ENCODE measurements at regions not wholly inside any gene's neighbourhood (a gene's known extent, or its start where the extent isn't known, plus 50 kb on each side); places are given as distances from the start of the nearest gene placed in this dataset.

GRCh38 chr7:25326501-25327156 is 98.3 kb upstream of the NPVF start:
- TF ChIP-seq, protein P1, sequence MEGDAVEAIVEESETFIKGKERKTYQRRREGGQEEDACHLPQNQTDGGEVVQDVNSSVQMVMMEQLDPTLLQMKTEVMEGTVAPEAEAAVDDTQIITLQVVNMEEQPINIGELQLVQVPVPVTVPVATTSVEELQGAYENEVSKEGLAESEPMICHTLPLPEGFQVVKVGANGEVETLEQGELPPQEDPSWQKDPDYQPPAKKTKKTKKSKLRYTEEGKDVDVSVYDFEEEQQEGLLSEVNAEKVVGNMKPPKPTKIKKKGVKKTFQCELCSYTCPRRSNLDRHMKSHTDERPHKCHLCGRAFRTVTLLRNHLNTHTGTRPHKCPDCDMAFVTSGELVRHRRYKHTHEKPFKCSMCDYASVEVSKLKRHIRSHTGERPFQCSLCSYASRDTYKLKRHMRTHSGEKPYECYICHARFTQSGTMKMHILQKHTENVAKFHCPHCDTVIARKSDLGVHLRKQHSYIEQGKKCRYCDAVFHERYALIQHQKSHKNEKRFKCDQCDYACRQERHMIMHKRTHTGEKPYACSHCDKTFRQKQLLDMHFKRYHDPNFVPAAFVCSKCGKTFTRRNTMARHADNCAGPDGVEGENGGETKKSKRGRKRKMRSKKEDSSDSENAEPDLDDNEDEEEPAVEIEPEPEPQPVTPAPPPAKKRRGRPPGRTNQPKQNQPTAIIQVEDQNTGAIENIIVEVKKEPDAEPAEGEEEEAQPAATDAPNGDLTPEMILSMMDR (conservative IDR thresholded peaks at IDR 0.05 in 1 of 2, IDR thresholded peaks at IDR 0.05 in 1 of 2; ENCODE audit: low read depth in 1 of 2, low read length in 2 of 2), result no peak
- TF ChIP-seq EZH2 (IDR thresholded peaks at IDR 0.05; ENCODE audit: low read length, missing control alignments), result no peak
- no peak for DNase-seq (ENCODE audit: low read depth in 2 of 2)
- H3K4me3 ChIP-seq (replicated peaks in 1 of 4; ENCODE audit: control extremely low read depth in 1 of 4, insufficient read depth in 1 of 4, low read depth in 3 of 4, low read length in 4 of 4), result no peak overlapping the region
- no peak overlapping the region for H2AFZ ChIP-seq (ENCODE audit: low read length)
- no peaks in the 10 kb centered on the region for H3K79me2 ChIP-seq (ENCODE audit: control insufficient read depth, insufficient read depth, low read length)
- H3K4me2 ChIP-seq (ENCODE audit: extremely low read depth, insufficient read depth, low read length), result no peak overlapping the region
- no peaks in the 10 kb centered on the region for H4K20me1 ChIP-seq (ENCODE audit: control insufficient read depth, extremely low read depth, insufficient read depth, low read length)
- H3K27me3 ChIP-seq (ENCODE audit: control insufficient read depth, insufficient read depth, low read length), result no peaks in the 10 kb centered on the region
- no peak overlapping the region for H3K9ac ChIP-seq (ENCODE audit: insufficient read depth, low read length)
- H3K27ac ChIP-seq (ENCODE audit: insufficient read depth, low read length), result no peak overlapping the region
- H3K4me1 ChIP-seq (ENCODE audit: control insufficient read depth, extremely low read depth, insufficient read depth, low read length), result no peaks in the 10 kb centered on the region
- H3K36me3 ChIP-seq (ENCODE audit: control insufficient read depth, insufficient read depth, low read length), result no peaks in the 10 kb centered on the region
- no peaks in the 10 kb centered on the region for H3K9me3 ChIP-seq (ENCODE audit: control insufficient read depth, insufficient read depth, low read depth, low read length)

DNA sequence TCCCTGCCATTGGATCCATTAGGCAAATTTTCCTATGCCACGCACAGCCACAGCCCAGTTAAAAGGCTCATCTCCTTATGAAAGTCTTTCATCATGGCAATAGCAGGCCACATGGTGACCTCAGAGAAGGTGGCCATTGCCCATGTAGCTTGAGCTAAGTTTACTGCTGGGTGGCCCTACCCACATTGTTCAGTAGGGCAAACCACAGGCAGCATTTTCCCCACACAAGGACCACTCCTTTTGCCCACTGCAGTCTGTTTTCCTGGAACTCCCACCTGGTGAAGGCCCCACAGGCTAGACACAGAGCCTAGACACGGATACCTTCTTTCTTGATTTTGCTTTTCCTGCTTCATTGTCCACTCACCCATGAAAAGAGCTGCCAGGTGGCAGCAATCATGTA is 101.5 kb upstream of the NPVF start:
- Histone ChIP-seq H2AFZ (ENCODE audit: low read length) (no peak overlapping the region), H3K9ac (ENCODE audit: insufficient read depth, low read length) (no peak overlapping the region), H4K20me1 (ENCODE audit: control insufficient read depth, extremely low read depth, insufficient read depth, low read length) (no peaks in the 10 kb centered on the region), H3K9me3 (ENCODE audit: control insufficient read depth, insufficient read depth, low read depth, low read length) (no peaks in the 10 kb centered on the region), H3K4me2 (ENCODE audit: extremely low read depth, insufficient read depth, low read length) (no peak overlapping the region), H3K27me3 (ENCODE audit: control insufficient read depth, insufficient read depth, low read length) (no peaks in the 10 kb centered on the region), H3K79me2 (ENCODE audit: control insufficient read depth, insufficient read depth, low read length) (no peaks in the 10 kb centered on the region), H3K36me3 (ENCODE audit: control insufficient read depth, insufficient read depth, low read length) (no peaks in the 10 kb centered on the region), H3K27ac (ENCODE audit: insufficient read depth, low read length) (no peak overlapping the region), H3K4me3 (replicated peaks in 1 of 4; ENCODE audit: control extremely low read depth in 1 of 4, insufficient read depth in 1 of 4, low read depth in 3 of 4, low read length in 4 of 4) (no peak overlapping the region), H3K4me1 (ENCODE audit: control insufficient read depth, extremely low read depth, insufficient read depth, low read length) (no peaks in the 10 kb centered on the region)
- TF ChIP-seq, protein P1 (conservative IDR thresholded peaks at IDR 0.05 in 1 of 2, IDR thresholded peaks at IDR 0.05 in 1 of 2; ENCODE audit: low read depth in 1 of 2, low read length in 2 of 2), result no peak
- TF ChIP-seq EZH2 (IDR thresholded peaks at IDR 0.05; ENCODE audit: low read length, missing control alignments), result no peak
- DNase-seq (ENCODE audit: low read depth in 2 of 2), result no peak

GRCh38 chr7:25333296-25333928 is 105.1 kb upstream of the NPVF start:
- Histone ChIP-seq H3K27me3 (ENCODE audit: control insufficient read depth, insufficient read depth, low read length) (no peaks in the 10 kb centered on the region), H3K4me3 (replicated peaks in 1 of 4; ENCODE audit: control extremely low read depth in 1 of 4, insufficient read depth in 1 of 4, low read depth in 3 of 4, low read length in 4 of 4) (no peak overlapping the region), H3K4me1 (ENCODE audit: control insufficient read depth, extremely low read depth, insufficient read depth, low read length) (no peaks in the 10 kb centered on the region), H4K20me1 (ENCODE audit: control insufficient read depth, extremely low read depth, insufficient read depth, low read length) (no peaks in the 10 kb centered on the region), H3K4me2 (ENCODE audit: extremely low read depth, insufficient read depth, low read length) (no peak overlapping the region), H3K27ac (ENCODE audit: insufficient read depth, low read length) (no peak overlapping the region), H2AFZ (ENCODE audit: low read length) (no peak overlapping the region), H3K9me3 (ENCODE audit: control insufficient read depth, insufficient read depth, low read depth, low read length) (no peaks in the 10 kb centered on the region), H3K79me2 (ENCODE audit: control insufficient read depth, insufficient read depth, low read length) (no peaks in the 10 kb centered on the region), H3K36me3 (ENCODE audit: control insufficient read depth, insufficient read depth, low read length) (no peaks in the 10 kb centered on the region), H3K9ac (ENCODE audit: insufficient read depth, low read length) (no peak overlapping the region)
- no peak for DNase-seq (ENCODE audit: low read depth in 2 of 2)
- no peak for TF ChIP-seq EZH2 (IDR thresholded peaks at IDR 0.05; ENCODE audit: low read length, missing control alignments)
- TF ChIP-seq, protein P1 (conservative IDR thresholded peaks at IDR 0.05 in 1 of 2, IDR thresholded peaks at IDR 0.05 in 1 of 2; ENCODE audit: low read depth in 1 of 2, low read length in 2 of 2), result no peak
